SW480 (cell line): ENCODE measurements at regions not wholly inside any gene's neighbourhood (a gene's known extent, or its start where the extent isn't known, plus 50 kb on each side); places are given as distances from the start of the nearest gene placed in this dataset.
"Not testable (repeated sequence)": the region's sequence is repeated elsewhere in the genome, so short reads cannot be mapped to it uniquely, and the experiment has no call there.

Source experiments
- DNase-seq: peaks from one replicate; pipeline ENCODE4 v3.0.0-alpha.2; 2016; ENCODE audit warnings: low spot score

DNA sequence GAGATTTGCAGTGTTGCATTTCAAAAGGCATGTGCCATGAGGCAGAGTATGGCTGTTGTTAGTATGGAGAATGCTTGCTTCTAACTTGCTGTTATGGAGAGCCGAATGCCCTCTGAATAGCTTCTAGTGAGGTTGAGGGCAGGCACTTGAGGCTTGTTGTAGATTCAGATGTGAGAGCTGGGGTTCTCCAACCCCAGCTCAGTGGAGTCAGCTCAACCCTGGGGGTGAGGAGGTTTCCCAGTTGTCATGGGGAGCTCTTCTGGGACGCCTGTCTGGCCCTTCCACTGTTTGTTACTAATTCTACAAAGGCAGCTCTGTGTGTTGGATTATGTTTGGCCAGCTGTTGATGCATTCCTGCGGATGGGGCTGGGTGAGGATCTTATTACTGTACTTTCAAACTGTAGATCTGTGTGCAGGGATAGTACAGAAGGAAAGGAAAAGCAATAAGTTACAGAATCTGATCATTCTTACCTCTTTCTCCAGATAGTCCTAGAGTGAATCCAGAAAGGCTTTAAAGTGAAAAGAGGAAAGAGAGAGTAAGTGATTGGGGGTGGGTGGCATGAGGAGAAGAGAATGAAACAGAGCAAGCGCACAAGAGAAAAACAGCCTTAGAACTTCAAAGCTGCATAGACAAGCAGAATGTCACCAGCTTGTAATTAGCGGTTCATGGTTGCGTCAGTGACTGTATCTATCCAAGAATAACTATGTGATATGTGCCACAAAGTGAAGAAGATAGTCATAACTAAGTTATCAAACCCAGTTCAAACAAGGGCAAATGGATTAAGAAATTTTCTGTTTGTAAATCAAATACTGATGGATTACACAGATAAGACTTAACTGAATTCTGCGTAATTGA lies 148.7 kb downstream of the PRL start:
- peak; percentile 69 for DNase-seq

DNA sequence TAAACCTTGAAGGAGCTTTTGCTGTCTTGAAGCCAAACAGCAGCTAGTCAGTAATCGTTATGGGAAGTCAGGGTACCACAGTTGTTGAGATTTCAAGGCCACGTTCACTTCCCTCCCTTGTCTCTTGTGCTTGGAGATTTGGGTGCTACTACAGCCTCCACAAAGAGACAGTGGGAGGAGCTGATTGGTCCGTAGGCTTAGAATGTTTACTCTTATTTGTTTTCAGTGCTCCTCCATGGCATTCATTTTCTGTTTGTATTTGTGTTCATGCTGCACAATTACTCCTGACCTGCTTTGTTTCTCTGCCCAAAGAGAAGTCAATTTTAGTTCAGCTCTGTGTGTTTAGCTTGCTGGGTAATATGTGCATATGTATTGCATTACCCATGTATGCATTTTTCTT lies 147.7 kb downstream of the PRL start:
- DNase-seq = no peak

DNA sequence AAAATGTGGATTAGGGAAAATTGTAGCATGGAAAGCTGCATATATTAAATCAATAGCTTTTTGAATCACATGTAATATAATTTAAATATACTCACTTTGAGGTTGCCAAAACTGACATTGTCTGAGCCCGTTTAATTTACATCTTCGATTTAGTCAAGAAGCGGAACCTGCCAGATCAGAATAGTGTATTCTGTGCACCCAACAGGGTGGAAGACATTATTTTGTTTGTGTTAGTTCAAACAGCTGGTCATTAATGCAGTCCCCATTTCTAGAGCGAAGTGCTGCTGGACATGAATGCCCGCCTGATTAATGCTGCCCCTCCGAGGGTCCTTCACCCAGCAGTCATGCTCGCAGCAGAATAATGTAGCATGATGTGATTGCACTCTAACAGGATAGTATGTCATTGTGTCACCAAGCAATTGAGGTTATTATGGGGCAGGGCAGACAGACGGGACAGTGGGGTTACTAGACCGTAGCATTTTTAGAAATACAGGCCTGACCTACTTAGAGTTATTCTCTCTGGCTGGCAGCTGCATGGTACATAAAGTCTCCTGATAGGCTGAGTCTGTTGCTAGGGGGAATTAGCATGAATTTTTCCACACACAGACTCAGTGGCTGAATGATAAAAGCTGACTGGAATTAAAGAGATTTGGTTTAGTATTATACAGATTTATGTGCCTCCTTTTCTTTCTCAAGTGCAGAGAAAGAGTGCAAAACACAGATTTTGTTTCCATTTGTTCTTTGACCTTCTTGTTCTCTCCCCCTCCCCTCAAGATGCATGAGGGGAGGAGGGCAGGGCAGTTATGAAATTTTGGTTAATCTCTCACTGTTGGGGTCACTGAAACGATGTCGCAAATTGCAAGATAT lies 147.1 kb downstream of the PRL start:
- no peak for DNase-seq

DNA sequence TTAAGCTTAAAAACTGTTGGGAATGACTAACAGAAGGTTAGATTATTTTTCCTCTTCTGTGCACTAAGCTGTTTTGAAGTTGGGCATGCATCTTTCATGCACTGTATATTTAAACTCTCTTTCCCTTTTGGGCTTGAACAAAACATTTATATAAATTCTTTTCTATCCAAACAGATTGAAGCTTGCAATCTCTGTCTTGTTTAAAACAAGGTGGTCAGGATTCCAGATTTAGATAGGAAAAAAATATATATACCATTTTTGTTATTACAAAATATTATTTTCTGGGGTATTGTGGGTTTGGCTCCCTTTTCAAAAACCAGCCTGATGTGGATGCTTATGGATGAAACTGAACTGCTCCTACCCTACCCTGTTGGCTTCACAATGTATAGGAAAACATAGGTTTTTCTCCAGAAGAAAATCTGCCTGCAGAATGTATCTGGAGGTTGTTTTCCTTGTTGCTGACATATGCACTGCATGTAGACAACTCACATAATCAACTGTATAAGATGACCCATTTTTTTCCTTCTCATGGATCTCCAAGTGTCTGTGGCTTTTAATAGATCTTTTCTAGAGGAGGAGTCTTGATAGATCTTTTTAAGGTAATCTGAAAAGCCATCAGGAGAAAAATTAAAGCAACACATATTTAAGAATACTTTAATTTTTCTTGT lies 146.3 kb downstream of the PRL start:
- DNase-seq = no peak

DNA sequence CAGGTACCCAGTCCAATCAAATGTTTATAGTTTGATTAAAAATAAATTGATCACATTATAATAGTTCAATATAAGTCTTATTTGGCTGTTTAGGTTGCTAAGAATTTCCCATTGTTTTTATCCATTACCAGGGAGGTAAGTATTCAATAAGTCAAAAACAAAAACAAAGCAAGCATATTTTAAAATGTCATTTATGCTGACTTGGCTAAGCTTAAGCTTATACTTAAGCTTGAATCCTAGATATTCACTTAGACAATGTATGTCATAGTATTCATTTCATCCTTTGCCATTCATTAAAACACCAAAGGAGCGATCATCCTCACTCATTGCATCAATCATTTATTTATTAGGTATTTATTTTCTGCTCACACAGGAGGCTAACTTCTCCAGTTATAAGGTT lies 144.9 kb downstream of the PRL start:
- no peak for DNase-seq

DNA sequence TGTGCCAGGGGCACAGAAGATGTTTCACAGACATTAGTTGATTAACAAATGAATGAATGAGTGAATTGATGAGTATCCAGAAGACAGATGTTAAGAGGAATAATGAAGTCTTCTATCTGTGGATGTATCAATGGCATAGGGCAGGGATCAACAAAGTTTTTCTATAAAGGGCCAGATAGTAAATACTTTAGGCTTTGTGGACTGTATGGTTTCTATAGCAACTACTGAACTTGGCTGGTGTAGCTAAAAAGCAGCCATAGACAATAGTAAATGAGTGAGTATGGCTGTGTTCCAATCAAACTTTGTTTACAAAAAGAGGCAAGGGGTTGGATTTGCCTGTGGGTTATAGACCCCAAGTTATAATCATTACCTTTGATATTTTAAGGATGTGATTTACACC lies 144.0 kb downstream of the PRL start:
- DNase-seq = no peak

DNA sequence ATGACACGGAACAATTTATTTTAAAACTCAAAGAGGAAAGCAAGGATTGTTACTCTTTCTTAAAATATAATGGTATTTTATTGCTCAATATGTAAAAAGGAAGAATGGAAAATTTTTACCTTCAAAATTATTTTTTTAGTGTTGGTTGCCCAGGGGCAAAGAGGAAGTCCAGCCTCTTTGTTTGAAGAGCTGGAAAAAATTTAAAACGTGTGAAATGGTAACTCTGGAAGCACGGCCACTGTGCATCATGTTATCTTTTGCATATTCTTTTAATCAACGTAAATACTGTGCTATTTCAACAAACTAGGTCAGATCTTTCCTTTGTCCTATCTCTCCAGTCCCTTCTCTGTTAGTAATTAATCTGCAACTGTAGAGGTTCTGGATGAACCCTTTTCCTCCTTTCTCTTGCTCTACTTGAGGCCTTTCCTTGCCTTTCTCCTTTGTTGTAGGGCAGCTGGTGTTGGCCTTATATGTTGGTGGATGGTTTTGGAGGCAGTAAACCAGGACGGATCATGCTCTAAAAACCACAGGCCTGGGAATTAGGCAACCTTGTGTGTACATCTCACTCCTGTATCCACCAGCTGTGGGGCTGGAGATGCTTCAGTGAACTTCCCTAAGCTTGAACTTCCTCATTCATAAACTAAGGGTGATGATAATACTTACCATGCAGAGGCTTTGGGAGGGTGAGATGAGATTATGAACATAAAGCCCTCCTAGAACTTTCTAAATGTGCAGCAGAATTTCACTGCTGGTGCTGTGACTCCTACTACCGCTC lies 143.3 kb downstream of the PRL start:
- no peak for DNase-seq

DNA sequence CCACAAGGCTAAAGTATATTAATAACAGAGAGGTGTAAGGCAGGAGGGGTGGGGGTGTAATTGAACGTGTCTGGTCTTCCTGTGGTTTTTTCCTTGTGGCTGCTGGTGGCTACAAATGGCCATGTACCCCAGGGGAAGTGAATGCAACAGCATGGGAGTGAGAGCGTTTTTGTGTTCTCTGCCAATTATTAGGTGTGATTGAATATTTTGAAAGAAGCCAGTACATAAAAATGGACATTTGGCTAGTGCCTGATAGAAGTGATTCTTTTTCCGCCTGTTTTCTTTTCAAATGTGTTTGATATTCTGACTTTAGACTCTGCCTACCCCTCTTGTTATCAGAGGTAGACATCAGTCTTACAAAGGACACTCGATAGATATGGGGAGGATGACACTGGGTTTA lies 141.3 kb downstream of the PRL start:
- DNase-seq = no peak

DNA sequence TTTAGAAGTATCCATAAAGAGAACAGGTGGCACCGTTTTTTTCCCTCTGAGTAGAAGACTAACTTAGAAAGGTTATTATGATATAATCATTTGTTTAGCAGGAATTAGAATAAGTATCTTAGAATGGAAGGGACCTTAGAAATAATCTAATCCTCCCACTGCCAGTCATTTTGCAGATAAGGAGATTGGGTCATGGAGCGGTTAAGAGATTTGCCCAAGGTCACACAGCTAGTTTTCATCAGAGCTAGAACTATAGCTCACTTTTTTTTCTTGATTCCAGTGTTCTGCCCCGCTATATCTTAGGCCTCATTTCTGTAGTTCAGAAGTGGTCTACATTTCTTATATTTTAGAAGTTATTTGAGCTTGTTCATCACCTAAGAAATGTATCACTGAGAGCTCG lies 139.6 kb downstream of the PRL start:
- no peak for DNase-seq

DNA sequence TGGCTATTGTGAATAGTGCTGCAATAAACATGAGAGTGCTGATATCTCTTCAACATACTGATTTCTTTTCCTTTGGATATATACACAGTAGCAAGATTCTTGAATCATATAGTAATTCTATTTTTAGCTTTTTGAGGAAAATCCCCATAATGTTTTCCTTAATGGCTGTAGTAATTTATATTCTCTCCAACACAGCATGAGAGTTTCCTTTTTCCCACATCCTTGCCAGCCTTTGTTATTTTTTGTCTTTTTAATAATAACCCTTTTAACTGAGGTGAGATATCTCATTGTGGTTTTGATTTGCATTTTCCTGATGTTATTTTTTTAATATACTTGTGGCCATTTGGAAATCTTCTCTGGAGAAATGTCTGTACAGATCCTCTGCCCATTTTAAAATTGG lies 132.6 kb downstream of the PRL start:
- DNase-seq = no peak

DNA sequence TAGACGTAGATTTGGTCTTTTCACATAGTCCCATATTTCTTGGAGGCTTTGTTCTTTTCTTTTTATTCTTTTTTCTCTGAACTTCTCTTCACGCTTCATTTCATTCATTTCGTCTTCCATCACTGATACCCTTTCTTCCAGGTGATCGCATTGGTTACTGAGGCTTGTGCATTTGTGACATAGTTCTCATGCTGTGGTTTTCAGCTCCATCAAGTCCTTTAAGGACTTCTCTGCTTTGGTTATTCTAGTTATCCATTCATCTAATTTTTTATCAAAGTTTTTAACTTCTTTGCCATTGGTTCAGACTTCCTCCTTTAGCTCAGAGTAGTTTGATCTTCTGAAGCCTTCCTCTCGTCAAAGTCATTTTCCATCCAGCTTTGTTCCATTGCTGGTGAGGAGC lies 125.8 kb downstream of the PRL start:
- DNase-seq = not testable (repeated sequence)

DNA sequence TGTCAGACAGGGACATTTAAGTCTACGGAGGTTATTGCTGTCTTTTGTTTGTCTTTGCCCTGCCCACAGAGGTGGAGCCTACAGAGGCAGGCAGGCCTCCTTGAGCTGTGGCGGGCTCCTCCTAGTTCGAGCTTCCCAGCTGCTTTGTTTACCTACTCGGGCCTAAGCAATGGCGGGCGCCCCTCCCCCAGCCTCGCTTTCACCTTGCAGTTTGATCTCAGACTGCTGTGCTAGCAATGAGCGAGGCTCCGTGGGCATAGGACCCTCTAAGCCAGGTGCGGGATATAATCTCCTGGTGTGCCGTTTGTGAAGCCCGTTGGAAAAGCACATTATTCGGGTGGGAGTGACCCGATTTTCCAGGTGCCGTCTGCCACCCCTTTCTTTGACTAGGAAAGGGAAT lies 125.0 kb downstream of the PRL start:
- not testable (repeated sequence) for DNase-seq

DNA sequence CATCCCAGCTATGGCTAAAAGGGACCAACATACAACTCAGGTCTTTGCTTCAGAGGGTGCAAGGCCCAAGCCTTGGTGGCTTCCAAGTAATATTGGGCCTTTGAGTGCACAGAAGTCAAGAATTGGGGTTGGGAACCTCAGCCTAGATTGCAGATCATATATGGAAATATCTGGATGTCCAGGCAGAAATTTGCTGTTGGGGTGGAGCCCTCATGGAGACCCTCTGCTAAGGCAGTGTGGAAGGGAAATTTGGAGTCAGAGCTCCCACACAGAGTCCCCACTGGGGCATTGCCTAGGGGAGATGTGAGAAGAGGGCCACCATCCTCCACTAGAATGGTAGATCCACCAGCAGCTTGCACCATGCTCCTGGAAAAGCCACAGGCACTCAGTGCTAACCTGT lies 123.5 kb downstream of the PRL start:
- no peak for DNase-seq

DNA sequence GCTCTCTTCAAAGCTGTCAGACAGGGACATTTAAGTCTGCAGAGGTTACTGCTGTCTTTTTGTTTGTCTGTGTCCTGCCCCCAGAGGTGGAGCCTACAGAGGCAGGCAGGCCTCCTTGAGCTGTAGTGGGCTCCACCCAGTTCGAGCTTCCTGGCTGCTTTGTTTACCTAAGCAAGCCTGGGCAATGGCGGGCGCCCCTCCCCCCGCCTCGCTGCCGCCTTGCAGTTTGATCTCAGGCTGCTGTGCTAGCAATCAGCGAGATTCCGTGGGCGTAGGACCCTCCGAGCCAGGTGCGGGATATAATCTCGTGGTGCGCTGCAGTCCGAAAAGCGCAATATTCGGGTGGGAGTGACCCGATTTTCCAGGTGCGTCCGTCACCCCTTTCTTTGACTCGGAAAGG lies 116.6 kb downstream of the PRL start:
- not testable (repeated sequence) for DNase-seq

DNA sequence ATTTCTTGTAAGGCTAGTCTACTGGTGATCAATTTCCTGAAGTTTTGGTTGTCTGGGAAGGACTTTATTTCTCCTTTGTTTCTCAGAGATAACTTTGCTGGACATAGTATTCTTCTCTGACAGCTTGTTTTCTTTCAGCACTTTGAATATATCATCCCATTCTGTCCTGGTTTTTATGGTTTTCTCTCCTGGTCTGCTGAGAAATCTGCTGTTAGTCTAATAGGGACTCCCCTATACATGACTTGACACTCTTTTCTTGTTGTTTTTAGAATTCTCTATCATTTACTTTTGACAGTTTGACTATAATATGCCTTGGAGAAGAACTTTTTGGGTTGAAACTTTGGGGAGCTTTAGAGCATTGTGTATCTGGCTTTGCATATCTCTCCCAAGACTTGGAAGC lies 112.5 kb downstream of the PRL start:
- no peak for DNase-seq

DNA sequence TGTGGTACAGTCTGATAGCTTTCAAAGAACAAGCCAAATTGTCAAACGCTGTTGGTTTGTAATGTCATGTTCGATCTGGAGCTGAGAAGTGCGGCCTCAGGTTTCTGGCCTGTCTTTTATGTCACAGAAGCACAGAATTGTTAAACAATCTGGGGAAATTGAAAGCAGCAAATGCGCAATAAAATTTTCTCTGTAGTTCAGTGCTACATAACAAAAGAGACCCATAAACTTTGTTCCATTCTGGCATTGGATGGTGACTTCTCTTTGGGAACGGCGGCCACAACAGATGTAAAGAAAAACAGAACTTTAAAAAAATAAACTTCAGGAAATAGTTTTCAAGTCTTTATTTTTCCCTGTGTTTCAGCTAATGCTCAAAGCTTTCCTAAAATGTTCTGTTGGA lies 106.9 kb downstream of the PRL start:
- DNase-seq = no peak

DNA sequence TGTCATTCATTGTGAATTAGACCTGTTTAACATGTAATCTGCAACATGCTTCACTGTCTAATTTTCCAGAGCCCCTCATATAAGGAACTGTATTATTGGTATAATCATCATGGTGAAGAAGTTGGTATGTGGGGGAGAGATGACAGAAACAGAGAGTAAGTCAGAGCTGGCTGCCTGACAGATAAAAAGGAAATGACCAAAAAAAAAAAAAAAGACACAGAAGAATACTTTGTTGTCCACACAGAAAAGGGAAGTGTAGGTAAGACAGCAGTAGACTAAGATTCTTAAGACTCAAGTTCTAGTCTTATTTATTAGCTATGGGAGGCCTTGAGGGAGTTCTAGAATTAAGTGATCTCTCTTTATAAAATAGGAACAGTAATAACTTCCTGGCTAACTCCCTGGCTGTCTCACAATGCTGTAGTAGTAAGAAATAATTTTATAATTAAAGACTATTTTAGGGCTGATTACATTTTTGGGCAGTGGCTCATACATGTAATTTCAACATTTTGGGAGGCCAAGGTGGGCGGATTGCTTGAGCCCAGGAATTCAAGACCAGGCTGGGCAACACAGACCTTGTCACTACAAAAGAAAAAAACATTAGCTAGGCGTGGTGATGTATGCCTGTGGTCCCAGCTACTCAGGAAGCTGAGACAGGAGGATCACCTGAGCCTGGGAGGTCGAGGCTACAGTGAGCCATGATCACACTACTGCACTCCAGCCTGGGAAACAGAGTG lies 102.5 kb downstream of the PRL start:
- DNase-seq = no peak

DNA sequence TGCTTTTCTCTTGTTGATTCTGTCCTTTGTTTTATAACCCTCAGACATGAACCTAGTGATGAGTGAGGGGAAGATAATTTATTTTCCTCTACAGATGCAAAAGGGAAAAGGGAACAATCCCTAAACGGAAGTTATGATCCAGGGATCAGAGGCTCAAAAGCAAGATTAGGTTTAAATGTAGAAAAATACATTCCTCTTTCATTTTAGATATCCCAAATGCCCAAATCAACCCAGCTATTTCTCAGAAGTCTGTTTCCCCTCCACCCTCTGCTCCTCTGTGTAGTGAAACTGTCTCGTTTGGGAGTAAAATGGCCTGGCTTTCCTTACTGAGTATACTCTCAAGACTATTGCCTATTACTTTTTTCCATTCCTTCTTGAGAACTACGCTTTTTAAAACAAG lies 97.1 kb downstream of the PRL start:
- no peak for DNase-seq

DNA sequence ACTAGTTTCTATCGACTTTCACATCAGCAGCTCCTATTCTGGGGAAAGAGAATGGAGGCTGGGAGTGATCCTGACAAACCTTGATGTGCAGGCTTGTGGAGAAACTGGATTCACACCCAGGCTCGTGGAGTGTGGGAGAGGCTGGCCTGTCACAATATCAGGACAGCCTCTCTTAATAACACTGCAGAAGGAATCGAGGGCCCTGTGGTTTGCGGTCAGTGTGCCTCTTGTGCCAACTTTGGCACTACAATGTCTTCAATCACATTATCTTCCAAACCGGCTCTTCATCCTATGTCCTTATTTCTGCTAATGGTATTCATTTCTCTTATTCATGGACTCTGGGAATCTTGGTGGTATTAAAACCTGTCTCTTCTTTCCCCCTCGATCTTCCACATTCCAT lies 92.7 kb downstream of the PRL start:
- no peak for DNase-seq

DNA sequence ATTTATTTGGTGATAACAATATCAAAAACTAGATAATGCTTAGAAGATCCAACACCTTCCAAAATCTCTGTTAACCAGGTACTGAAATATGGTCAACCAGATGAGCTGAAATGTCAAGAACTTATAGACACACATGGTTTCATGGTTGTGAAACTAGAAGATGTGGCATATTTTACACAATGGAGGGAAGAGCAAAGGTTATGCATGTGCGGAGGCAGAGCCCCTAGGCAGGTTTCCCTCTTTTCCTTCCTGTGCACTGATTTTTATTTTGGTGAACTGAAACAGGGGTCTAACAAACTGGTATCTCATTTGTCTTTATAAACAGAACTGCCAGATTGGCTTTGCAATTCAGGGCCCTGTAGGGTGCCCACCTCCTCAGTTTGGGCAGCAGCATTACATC lies 91.6 kb downstream of the PRL start:
- DNase-seq = no peak

DNA sequence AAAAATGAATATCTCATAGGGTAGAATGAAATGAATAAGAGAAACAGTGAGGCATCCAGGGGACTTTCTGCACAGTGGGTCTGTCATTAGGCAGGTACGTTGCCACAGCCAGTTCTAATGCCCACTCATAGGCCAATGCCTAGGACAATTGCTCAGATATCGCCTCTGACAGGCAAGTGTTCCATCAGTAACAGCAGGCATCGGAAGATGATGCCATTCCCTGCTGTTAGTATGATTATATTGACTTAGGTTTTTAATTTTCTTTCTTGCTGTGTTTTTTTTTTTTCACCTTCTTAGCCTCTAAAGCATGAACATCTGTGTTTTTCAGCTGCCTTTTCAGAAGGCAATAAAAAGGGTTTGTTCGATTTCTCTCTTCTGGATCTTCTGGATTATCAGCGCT lies 90.7 kb downstream of the PRL start:
- no peak for DNase-seq
